NCI-H1092 treated with DMSO at 0.1 percent for 48 hours (cell line): ENCODE measurements at regions not wholly inside any gene's neighbourhood (a gene's known extent, or its start where the extent isn't known, plus 50 kb on each side); places are given as distances from the start of the nearest gene placed in this dataset.

Experiments
- DNase-seq: peaks from one replicate; lab custom pipeline; 2025; lab: John Stamatoyannopoulos, UW

GRCh38 chr5:58151414-58151813, 308.5 kb downstream of the PLK2 start:
- no peak for DNase-seq

- DNase-seq, result no peak
Observed at GRCh38 chr5:58150926-58151325, 309.0 kb downstream of the PLK2 start.

GRCh38 chr5:58149746-58150145, 310.1 kb downstream of the PLK2 start:
- no peak for DNase-seq

GRCh38 chr5:58149345-58149744, 310.5 kb downstream of the PLK2 start:
- no peak for DNase-seq

- DNase-seq, result no peak
Observed at GRCh38 chr5:58148254-58148775, 311.6 kb downstream of the PLK2 start.

GRCh38 chr5:58145397-58145934, 314.4 kb downstream of the PLK2 start:
- DNase-seq, result no peak

- DNase-seq, result no peak
Observed at GRCh38 chr5:58143727-58144126, 316.2 kb downstream of the PLK2 start.

GRCh38 chr5:58143181-58143580, 316.7 kb downstream of the PLK2 start:
- no peak for DNase-seq

GRCh38 chr5:58138791-58139190, 321.1 kb downstream of the PLK2 start:
- DNase-seq, result no peak

GRCh38 chr5:58136406-58136805, 323.5 kb downstream of the PLK2 start:
- DNase-seq, result no peak

- no peak for DNase-seq
Observed at GRCh38 chr5:58135571-58136335, 324.1 kb downstream of the PLK2 start.

GRCh38 chr5:58133631-58134296, 326.1 kb downstream of the PLK2 start:
- DNase-seq, result no peak

GRCh38 chr5:58133216-58133615, 326.7 kb downstream of the PLK2 start:
- DNase-seq, result no peak

- no peak for DNase-seq
Observed at GRCh38 chr5:58127255-58128220, 332.3 kb downstream of the PLK2 start.

- no peak for DNase-seq
Observed at GRCh38 chr5:58123501-58123900, 336.4 kb downstream of the PLK2 start.

GRCh38 chr5:58122848-58123392, 337.0 kb downstream of the PLK2 start:
- no peak for DNase-seq

GRCh38 chr5:58122157-58122556, 337.7 kb downstream of the PLK2 start:
- no peak for DNase-seq

- no peak for DNase-seq
Observed at GRCh38 chr5:58121391-58121790, 338.5 kb downstream of the PLK2 start.

- no peak for DNase-seq
Observed at GRCh38 chr5:58117542-58117941, 342.3 kb downstream of the PLK2 start.

GRCh38 chr5:58116346-58116745, 343.5 kb downstream of the PLK2 start:
- DNase-seq, result no peak

GRCh38 chr5:58115811-58116210, 344.1 kb downstream of the PLK2 start:
- DNase-seq, result no peak

- no peak for DNase-seq
Observed at GRCh38 chr5:58114324-58114723, 345.6 kb downstream of the PLK2 start.
